NCI-H2171 (cell line): ENCODE measurements at regions not wholly inside any gene's neighbourhood (a gene's known extent, or its start where the extent isn't known, plus 50 kb on each side); places are given as distances from the start of the nearest gene placed in this dataset.
"Not testable (repeated sequence)": the region's sequence is repeated elsewhere in the genome, so short reads cannot be mapped to it uniquely, and the experiment has no call there.

ENCODE experiments used
- DNase-seq: peaks from one replicate; lab custom pipeline; 2025; lab: John Stamatoyannopoulos, UW

- no peak for DNase-seq
These were observed 134.1 kb upstream of the TUT7 start for GRCh38 chr9:86488345-86488744.

- DNase-seq, result no peak
These were observed 133.6 kb upstream of the TUT7 start for GRCh38 chr9:86487838-86488233.

- peak; percentile 3 for DNase-seq
These were observed 133.0 kb upstream of the TUT7 start for GRCh38 chr9:86486891-86487837.

GRCh38 chr9:86485359-86485758 is 131.1 kb upstream of the TUT7 start:
- no peak for DNase-seq

- DNase-seq, result no peak
These were observed 129.3 kb upstream of the TUT7 start for GRCh38 chr9:86483496-86483895.

- DNase-seq, result no peak
These were observed 127.3 kb upstream of the TUT7 start for GRCh38 chr9:86481466-86481865.

- not testable (repeated sequence) for DNase-seq
These were observed 121.0 kb upstream of the TUT7 start for GRCh38 chr9:86475255-86475654.

- DNase-seq, result no peak
These were observed 117.1 kb upstream of the TUT7 start for GRCh38 chr9:86471171-86471815.

GRCh38 chr9:86470326-86470725 is 116.1 kb upstream of the TUT7 start:
- DNase-seq, result no peak

- no peak for DNase-seq
These were observed 115.5 kb upstream of the TUT7 start for GRCh38 chr9:86469476-86470250.

GRCh38 chr9:86464242-86464641 is 110.0 kb upstream of the TUT7 start:
- DNase-seq, result no peak

GRCh38 chr9:86460216-86461002 is 106.2 kb upstream of the TUT7 start:
- no peak for DNase-seq

GRCh38 chr9:86459599-86460155 is 105.5 kb upstream of the TUT7 start:
- no peak for DNase-seq

- no peak for DNase-seq
These were observed 105.0 kb upstream of the TUT7 start for GRCh38 chr9:86459191-86459590.

GRCh38 chr9:86458191-86458855 is 104.1 kb upstream of the TUT7 start:
- no peak for DNase-seq

- no peak for DNase-seq
These were observed 102.2 kb upstream of the TUT7 start for GRCh38 chr9:86456416-86456815.

GRCh38 chr9:86454701-86455615 is 100.7 kb upstream of the TUT7 start:
- no peak for DNase-seq

GRCh38 chr9:86452201-86452828 is 98.1 kb upstream of the TUT7 start:
- no peak for DNase-seq

- no peak for DNase-seq
These were observed 95.0 kb upstream of the TUT7 start for GRCh38 chr9:86449246-86449645.
